Gastrocnemius medialis (tissue), 4 donors: ENCODE measurements at regions not wholly inside any gene's neighbourhood (a gene's known extent, or its start where the extent isn't known, plus 50 kb on each side); places are given as distances from the start of the nearest gene placed in this dataset.

Experiments
- ATAC-seq, 2 donors: fragments of 150-250 bp; one replicate each; pipeline ENCODE4 v1.9.1; 2016
- DNase-seq, 2 donors: peaks; one replicate each; pipeline ENCODE4 v3.0.0-alpha.2; 2019
- H3K27ac ChIP-seq, 4 donors: fragments of 200-600 bp; sonication (generic); 1 replicate in 1 of 4; 2 replicates in 3 of 4; pipeline ENCODE4 v1.5.1; 2016 to 2018; ENCODE audit warnings: mild to moderate bottlenecking in 2 of 4, moderate library complexity in 1 of 4
- H3K27me3 ChIP-seq, 3 donors: fragments of 200-600 bp; sonication (generic) in 2 of 3; 1 replicate in 1 of 3; 2 replicates in 2 of 3; pipeline versions ENCODE4 v1.5.1 to v1.6.0; 2016 to 2019; ENCODE audit warnings: mild to moderate bottlenecking in 1 of 3, moderate library complexity in 1 of 3
- H3K36me3 ChIP-seq, 2 donors: fragments of 200-600 bp; sonication (generic) in 1 of 2; one replicate each; pipeline ENCODE4 v1.5.1; 2017 to 2018
- H3K4me1 ChIP-seq, 2 donors: fragments of 200-600 bp; sonication (generic) in 1 of 2; one replicate each; pipeline ENCODE4 v1.5.1; 2016 to 2017; ENCODE audit warnings: mild to moderate bottlenecking in 2 of 2
- H3K4me3 ChIP-seq, 4 donors: fragments of 200-600 bp; sonication (generic) in 3 of 4; 1 replicate in 1 of 4; 2 replicates in 3 of 4; pipeline ENCODE4 v1.5.1; 2016 to 2019; ENCODE audit warnings: mild to moderate bottlenecking in 2 of 4
- H3K9me3 ChIP-seq, 3 donors: fragments of 200-600 bp; sonication (generic) in 2 of 3; 1 replicate in 1 of 3; 2 replicates in 2 of 3; pipeline ENCODE4 v1.5.1; 2016 to 2019
- POLR2A ChIP-seq, 2 donors: fragments of 450-650 bp; IDR thresholded peaks; one replicate each; pipeline ENCODE4 v1.6.1; 2017; ENCODE audit warnings: antibody characterized with exemption in 2 of 2, mild to moderate bottlenecking in 2 of 2, moderate library complexity in 2 of 2
- in situ Hi-C, 4 donors: fragments of 200-750 bp; cut with MboI; loops; one replicate each; pipeline versions ENCODE4 v1.15.0 to v1.8.0; 2017; ENCODE audit warnings: low sequenced_read_pairs in 4 of 4
- intact Hi-C: fragments of 100-400 bp; cut with DNase I; formaldehyde crosslinking; loops from one replicate; pipeline ENCODE4 v1.15.1; 2023; ENCODE audit warnings: low total_unique reads
- TF ChIP-seq, protein P1 (sequence below), 5 experiments: fragments of 450-650 bp in 3 of 5; fragments of 200-600 bp in 2 of 5; sonication (generic) in 2 of 5; IDR thresholded peaks in 4 of 5; conservative IDR thresholded peaks in 1 of 5; 1 replicate in 4 of 5; 2 replicates in 1 of 5; pipeline ENCODE4 v1.5.1; 2016 to 2019; ENCODE audit warnings: antibody characterized with exemption in 5 of 5, mild to moderate bottlenecking in 3 of 5, moderate library complexity in 3 of 5

GRCh38 chr9:110104261-110104809 is 103.6 kb downstream of the C9orf152 start:
- peaks cover 4 to 12% of the 10 kb centered on the region in 2 donors for H3K4me1 ChIP-seq

DNA sequence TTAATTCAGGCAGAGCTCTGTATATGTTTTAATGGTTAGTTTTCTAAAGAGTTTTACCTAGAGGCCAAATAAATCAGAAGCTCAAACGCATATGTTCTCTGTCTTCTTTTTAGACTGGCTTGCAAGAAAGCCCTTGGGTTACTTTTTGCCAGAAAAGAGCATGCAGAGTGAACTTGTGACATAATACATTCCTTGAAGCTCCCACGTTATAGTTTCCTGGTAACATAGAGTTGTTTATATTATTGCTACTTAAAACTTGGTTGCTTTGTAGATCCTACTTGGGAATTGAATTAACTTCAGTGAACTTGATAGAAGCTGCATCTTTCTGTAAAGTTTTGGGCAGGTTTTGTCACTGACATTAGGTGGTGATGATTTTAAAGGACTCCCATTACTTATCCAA is 102.9 kb downstream of the C9orf152 start:
- in situ Hi-C loops = no loop called here
- H3K4me1 ChIP-seq = peaks cover 7 to 17% of the 10 kb centered on the region in 2 donors

More at GRCh38 chr9:110104261-110104809, 103.6 kb downstream of the C9orf152 start:
- TF ChIP-seq, protein P1, sequence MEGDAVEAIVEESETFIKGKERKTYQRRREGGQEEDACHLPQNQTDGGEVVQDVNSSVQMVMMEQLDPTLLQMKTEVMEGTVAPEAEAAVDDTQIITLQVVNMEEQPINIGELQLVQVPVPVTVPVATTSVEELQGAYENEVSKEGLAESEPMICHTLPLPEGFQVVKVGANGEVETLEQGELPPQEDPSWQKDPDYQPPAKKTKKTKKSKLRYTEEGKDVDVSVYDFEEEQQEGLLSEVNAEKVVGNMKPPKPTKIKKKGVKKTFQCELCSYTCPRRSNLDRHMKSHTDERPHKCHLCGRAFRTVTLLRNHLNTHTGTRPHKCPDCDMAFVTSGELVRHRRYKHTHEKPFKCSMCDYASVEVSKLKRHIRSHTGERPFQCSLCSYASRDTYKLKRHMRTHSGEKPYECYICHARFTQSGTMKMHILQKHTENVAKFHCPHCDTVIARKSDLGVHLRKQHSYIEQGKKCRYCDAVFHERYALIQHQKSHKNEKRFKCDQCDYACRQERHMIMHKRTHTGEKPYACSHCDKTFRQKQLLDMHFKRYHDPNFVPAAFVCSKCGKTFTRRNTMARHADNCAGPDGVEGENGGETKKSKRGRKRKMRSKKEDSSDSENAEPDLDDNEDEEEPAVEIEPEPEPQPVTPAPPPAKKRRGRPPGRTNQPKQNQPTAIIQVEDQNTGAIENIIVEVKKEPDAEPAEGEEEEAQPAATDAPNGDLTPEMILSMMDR (IDR thresholded peaks at IDR 0.05 in 4 of 5, conservative IDR thresholded peaks at IDR 0.05 in 1 of 5) = no peak
- TF ChIP-seq POLR2A (IDR thresholded peaks at IDR 0.05) = no peak
- no peak for ATAC-seq
- in situ Hi-C loops (no loop called here), intact Hi-C loops (no loop called here)
- no peak overlapping the region for H3K4me3 ChIP-seq
- no peaks in the 10 kb centered on the region for H3K36me3 ChIP-seq
- H3K27me3 ChIP-seq = no peaks in the 10 kb centered on the region
- DNase-seq = no peak
- no peak overlapping the region for H3K27ac ChIP-seq
- no peaks in the 10 kb centered on the region for H3K9me3 ChIP-seq

DNA sequence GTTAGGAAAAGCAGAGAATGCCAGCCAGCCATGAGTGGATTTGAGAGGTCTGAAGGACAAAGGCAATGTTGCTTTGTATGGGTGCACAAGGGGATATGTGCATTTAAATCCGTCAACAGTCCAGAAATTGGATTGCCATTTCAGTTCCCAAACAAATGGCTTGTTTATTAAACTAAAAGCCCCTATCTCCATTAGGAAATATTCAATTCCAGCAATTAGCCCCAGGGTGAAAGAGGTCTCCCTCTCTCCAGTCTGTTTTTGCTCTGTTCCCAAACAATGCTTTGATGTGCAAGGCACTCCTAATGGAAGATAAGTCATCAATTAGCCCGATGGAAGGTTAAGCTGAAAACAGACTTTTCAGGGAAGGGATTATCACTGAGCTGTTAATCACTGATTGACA is 101.3 kb downstream of the C9orf152 start:
- TF ChIP-seq POLR2A (IDR thresholded peaks at IDR 0.05) = no peak
- TF ChIP-seq, protein P1 (IDR thresholded peaks at IDR 0.05 in 4 of 5, conservative IDR thresholded peaks at IDR 0.05 in 1 of 5) = no peak
- DNase-seq = no peak
- no peak for ATAC-seq
- Histone ChIP-seq H3K4me3 (no peak overlapping the region), H3K36me3 (no peaks in the 10 kb centered on the region), H3K9me3 (no peaks in the 10 kb centered on the region), H3K27me3 (no peaks in the 10 kb centered on the region), H3K4me1 (peaks cover 3 to 17% of the 10 kb centered on the region in 2 donors), H3K27ac (no peak overlapping the region)
- in situ Hi-C loops (no loop called here), intact Hi-C loops (no loop called here)

More for the DNA sequence above, 102.9 kb downstream of the C9orf152 start:
- Histone ChIP-seq H3K27me3 (no peaks in the 10 kb centered on the region), H3K9me3 (no peaks in the 10 kb centered on the region), H3K4me3 (no peak overlapping the region), H3K27ac (no peak overlapping the region), H3K36me3 (no peaks in the 10 kb centered on the region)
- ATAC-seq (no peak), DNase-seq (no peak)
- TF ChIP-seq POLR2A (IDR thresholded peaks at IDR 0.05) = no peak
- TF ChIP-seq, protein P1 (IDR thresholded peaks at IDR 0.05 in 4 of 5, conservative IDR thresholded peaks at IDR 0.05 in 1 of 5) = no peak
- intact Hi-C loops = no loop called here

DNA sequence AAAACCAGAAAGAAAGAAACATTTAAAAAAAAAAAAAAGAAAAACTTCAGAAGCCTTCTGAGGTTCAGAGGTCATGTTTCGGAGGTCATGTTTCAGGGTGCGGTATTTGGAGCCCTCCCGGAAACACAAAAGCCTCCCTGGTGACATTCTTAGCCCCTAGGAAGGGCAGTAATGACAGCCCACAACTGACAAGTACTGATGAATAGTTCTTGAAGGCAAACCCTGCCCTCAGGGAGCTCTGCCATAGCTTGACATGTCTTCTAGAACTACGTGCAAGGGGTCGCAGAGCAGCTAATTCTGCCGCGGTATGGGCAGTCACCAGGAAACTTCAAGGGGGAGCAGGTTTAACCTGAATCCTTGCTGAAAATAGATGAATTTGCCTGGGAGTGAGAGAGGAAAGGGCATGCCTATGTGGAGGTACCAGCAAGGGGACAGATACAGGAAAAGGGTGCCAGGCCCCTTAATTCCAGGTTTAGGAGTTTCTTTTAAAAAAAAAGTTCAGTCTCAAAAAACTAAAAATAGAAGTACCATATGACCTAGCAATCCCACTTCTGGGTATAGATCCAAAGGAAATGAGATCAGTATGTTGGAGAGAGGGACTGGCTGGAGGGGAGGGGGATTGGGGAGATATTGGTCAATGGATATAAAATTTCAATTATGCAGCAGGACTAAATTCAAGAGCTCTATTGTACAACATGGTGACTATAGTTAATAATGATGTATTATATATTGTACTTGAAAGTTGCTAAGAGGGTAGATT is 98.4 kb downstream of the C9orf152 start:
- in situ Hi-C loops (no loop called here), intact Hi-C loops (no loop called here)
- no peak for ATAC-seq
- no peak for DNase-seq
- TF ChIP-seq, protein P1 (IDR thresholded peaks at IDR 0.05 in 4 of 5, conservative IDR thresholded peaks at IDR 0.05 in 1 of 5) = no peak
- TF ChIP-seq POLR2A (IDR thresholded peaks at IDR 0.05) = no peak
- H3K4me3 ChIP-seq = no peak overlapping the region
- no peaks in the 10 kb centered on the region for H3K9me3 ChIP-seq
- H3K27ac ChIP-seq = no peak overlapping the region
- peaks cover 9 to 15% of the 10 kb centered on the region in 2 donors for H3K4me1 ChIP-seq
- no peaks in the 10 kb centered on the region for H3K36me3 ChIP-seq
- no peaks in the 10 kb centered on the region for H3K27me3 ChIP-seq
